ENCODE measurements at regions not wholly inside any gene's neighbourhood (a gene's known extent, or its start where the extent isn't known, plus 50 kb on each side); places are given as distances from the start of the nearest gene placed in this dataset.

GRCh38 chr7:152967958-152968357 is 208.4 kb downstream of the ACTR3B start:
- H3K4me1 ChIP-seq: peaks cover 24% of the 10 kb centered on the region
- in situ Hi-C loops (cut with MboI; ENCODE audit: low sequenced_read_pairs): no loop called here
- DNase-seq (ENCODE audit: low spot score in 2 of 2): peak; percentile 42 to 56
- H3K4me3 ChIP-seq: no peak overlapping the region
- H3K27me3 ChIP-seq (ENCODE audit: low read depth): no peaks in the 10 kb centered on the region
- no peaks in the 10 kb centered on the region for H3K36me3 ChIP-seq (replicated peaks)
- H3K9me3 ChIP-seq: peaks cover 18% of the 10 kb centered on the region

DNA sequence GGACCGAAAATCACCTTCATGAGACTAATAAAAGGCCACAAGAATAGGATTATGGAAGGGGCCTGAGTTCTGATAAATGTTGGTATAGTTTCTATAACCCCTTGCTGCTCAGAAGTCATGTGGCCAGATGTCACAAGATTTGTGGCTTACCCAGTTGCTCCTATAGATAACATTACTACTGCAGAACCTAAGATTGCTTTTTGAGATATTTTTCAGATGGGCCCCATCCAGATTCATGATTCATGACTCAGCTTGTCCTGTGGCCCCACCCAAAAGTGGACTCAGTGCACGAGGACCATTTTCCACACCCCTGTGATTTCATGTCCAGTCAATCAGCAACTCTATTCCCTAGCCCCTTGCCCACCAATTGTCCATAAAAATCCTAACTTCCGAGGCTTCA is 209.0 kb downstream of the ACTR3B start:
- H3K4me3 ChIP-seq: no peak overlapping the region
- peak; percentile 24 to 57 for DNase-seq (ENCODE audit: low spot score in 2 of 2)
- peaks cover 24% of the 10 kb centered on the region for H3K4me1 ChIP-seq
- in situ Hi-C loops (cut with MboI; ENCODE audit: low sequenced_read_pairs): no loop called here
- no peaks in the 10 kb centered on the region for H3K36me3 ChIP-seq (replicated peaks)
- H3K27me3 ChIP-seq (ENCODE audit: low read depth): no peaks in the 10 kb centered on the region
- peaks cover 18% of the 10 kb centered on the region for H3K9me3 ChIP-seq

- in situ Hi-C loops (cut with MboI; ENCODE audit: low sequenced_read_pairs): no loop called here
- H3K9me3 ChIP-seq: peaks cover 18% of the 10 kb centered on the region
Measured at GRCh38 chr7:152969335-152969734, 209.8 kb downstream of the ACTR3B start.

DNA sequence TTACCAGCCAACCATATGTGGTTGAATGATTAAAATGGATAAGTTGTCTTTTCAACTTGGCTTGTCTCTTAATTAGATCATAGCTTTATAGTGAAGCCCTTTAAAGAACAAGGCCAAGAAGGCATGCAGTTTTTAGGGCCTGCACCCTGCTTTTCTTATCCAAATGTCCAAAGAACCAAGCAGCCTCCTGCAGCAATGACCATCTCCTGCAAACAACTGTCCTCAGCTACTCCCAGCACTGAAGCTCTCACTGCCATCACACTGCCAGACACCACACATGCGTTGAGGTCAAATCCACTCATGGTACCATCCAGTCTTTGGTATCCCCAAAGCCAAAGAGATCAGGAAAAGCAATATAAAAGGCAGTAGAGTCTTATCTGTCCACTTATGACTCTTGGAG is 210.3 kb downstream of the ACTR3B start:
- Histone ChIP-seq H3K27me3 (ENCODE audit: low read depth) (no peaks in the 10 kb centered on the region), H3K4me1 (peaks cover 24% of the 10 kb centered on the region), H3K36me3 (replicated peaks) (no peaks in the 10 kb centered on the region), H3K9me3 (peaks cover 18% of the 10 kb centered on the region), H3K4me3 (no peak overlapping the region)
- peak in 1 of 2 experiments; percentile 53 for DNase-seq (ENCODE audit: low spot score in 2 of 2)
- in situ Hi-C loops (cut with MboI; ENCODE audit: low sequenced_read_pairs): no loop called here

More at GRCh38 chr7:152969335-152969734, 209.8 kb downstream of the ACTR3B start:
- Histone ChIP-seq H3K27me3 (ENCODE audit: low read depth) (no peaks in the 10 kb centered on the region), H3K36me3 (replicated peaks) (no peaks in the 10 kb centered on the region), H3K4me3 (no peak overlapping the region), H3K4me1 (peaks cover 24% of the 10 kb centered on the region)
- peak; percentile 21 to 99 for DNase-seq (ENCODE audit: low spot score in 2 of 2)

GRCh38 chr7:152970481-152970880 is 210.9 kb downstream of the ACTR3B start:
- peaks cover 24% of the 10 kb centered on the region for H3K4me1 ChIP-seq
- no peak overlapping the region for H3K4me3 ChIP-seq
- H3K9me3 ChIP-seq: peaks cover 18% of the 10 kb centered on the region
- DNase-seq (ENCODE audit: low spot score in 2 of 2): no peak
- in situ Hi-C loops (cut with MboI; ENCODE audit: low sequenced_read_pairs): no loop called here
- no peaks in the 10 kb centered on the region for H3K36me3 ChIP-seq (replicated peaks)
- no peaks in the 10 kb centered on the region for H3K27me3 ChIP-seq (ENCODE audit: low read depth)

GRCh38 chr7:152974577-152974976 is 215.0 kb downstream of the ACTR3B start:
- peaks cover 14% of the 10 kb centered on the region for H3K9me3 ChIP-seq

GRCh38 chr7:152975076-152975475 is 215.5 kb downstream of the ACTR3B start:
- in situ Hi-C loops (cut with MboI; ENCODE audit: low sequenced_read_pairs): no loop called here
- Histone ChIP-seq H3K4me3 (no peak overlapping the region), H3K4me1 (peaks cover 1% of the 10 kb centered on the region), H3K36me3 (replicated peaks) (no peaks in the 10 kb centered on the region), H3K27me3 (ENCODE audit: low read depth) (no peaks in the 10 kb centered on the region), H3K9me3 (peaks cover 14% of the 10 kb centered on the region)
- DNase-seq (ENCODE audit: low spot score in 2 of 2): no peak

More at GRCh38 chr7:152974577-152974976, 215.0 kb downstream of the ACTR3B start:
- H3K36me3 ChIP-seq (replicated peaks): no peaks in the 10 kb centered on the region
- H3K4me3 ChIP-seq: no peak overlapping the region
- peaks cover 6% of the 10 kb centered on the region for H3K4me1 ChIP-seq
- in situ Hi-C loops (cut with MboI; ENCODE audit: low sequenced_read_pairs): no loop called here
- no peak for DNase-seq (ENCODE audit: low spot score in 2 of 2)
- no peaks in the 10 kb centered on the region for H3K27me3 ChIP-seq (ENCODE audit: low read depth)

GRCh38 chr7:152979376-152979775 is 219.8 kb downstream of the ACTR3B start:
- H3K9me3 ChIP-seq: no peaks in the 10 kb centered on the region
- H3K4me1 ChIP-seq: no peaks in the 10 kb centered on the region
- H3K27me3 ChIP-seq (ENCODE audit: low read depth): no peaks in the 10 kb centered on the region
- in situ Hi-C loops (cut with MboI; ENCODE audit: low sequenced_read_pairs): no loop called here
- DNase-seq (ENCODE audit: low spot score in 2 of 2): no peak
- H3K4me3 ChIP-seq: no peak overlapping the region
- no peaks in the 10 kb centered on the region for H3K36me3 ChIP-seq (replicated peaks)

DNA sequence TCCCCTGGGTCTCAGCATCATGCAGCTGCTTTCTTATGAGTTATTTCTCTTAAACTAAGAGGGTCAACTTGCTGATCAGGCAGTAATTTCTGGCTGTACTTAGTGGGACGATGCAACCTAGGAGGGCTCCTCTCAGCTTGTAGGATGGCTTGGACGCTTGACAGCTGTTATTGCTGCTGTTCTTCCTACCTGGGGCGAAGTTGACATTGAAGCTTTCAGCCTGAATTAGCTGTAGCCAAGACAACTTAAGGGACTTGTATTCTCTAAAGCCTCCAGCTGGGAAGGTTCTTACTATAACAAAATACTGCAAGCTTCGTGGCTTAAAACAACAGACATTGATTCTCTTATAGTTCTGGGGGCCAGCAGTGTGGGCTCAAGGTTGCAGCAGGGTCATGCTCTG is 224.9 kb downstream of the ACTR3B start:
- H3K9me3 ChIP-seq: no peaks in the 10 kb centered on the region
- no peak for DNase-seq (ENCODE audit: low spot score in 2 of 2)
- no peak overlapping the region for H3K4me3 ChIP-seq
- H3K4me1 ChIP-seq: peaks cover 5% of the 10 kb centered on the region
- in situ Hi-C loops (cut with MboI; ENCODE audit: low sequenced_read_pairs): no loop called here
- H3K36me3 ChIP-seq (replicated peaks): no peaks in the 10 kb centered on the region
- H3K27me3 ChIP-seq (ENCODE audit: low read depth): no peaks in the 10 kb centered on the region

GRCh38 chr7:152986376-152986775 is 226.8 kb downstream of the ACTR3B start:
- Histone ChIP-seq H3K36me3 (replicated peaks) (no peaks in the 10 kb centered on the region), H3K4me3 (no peak overlapping the region), H3K27me3 (ENCODE audit: low read depth) (no peaks in the 10 kb centered on the region), H3K4me1 (peaks cover 16% of the 10 kb centered on the region), H3K9me3 (no peaks in the 10 kb centered on the region)
- DNase-seq (ENCODE audit: low spot score in 2 of 2): peak; percentile 13 to 36
- in situ Hi-C loops (cut with MboI; ENCODE audit: low sequenced_read_pairs): no loop called here

GRCh38 chr7:152987656-152988055 is 228.1 kb downstream of the ACTR3B start:
- Histone ChIP-seq H3K27me3 (ENCODE audit: low read depth) (no peaks in the 10 kb centered on the region), H3K36me3 (replicated peaks) (no peaks in the 10 kb centered on the region), H3K4me1 (peaks cover 16% of the 10 kb centered on the region), H3K9me3 (no peaks in the 10 kb centered on the region), H3K4me3 (no peak overlapping the region)
- in situ Hi-C loops (cut with MboI; ENCODE audit: low sequenced_read_pairs): no loop called here
- DNase-seq (ENCODE audit: low spot score in 2 of 2): no peak

DNA sequence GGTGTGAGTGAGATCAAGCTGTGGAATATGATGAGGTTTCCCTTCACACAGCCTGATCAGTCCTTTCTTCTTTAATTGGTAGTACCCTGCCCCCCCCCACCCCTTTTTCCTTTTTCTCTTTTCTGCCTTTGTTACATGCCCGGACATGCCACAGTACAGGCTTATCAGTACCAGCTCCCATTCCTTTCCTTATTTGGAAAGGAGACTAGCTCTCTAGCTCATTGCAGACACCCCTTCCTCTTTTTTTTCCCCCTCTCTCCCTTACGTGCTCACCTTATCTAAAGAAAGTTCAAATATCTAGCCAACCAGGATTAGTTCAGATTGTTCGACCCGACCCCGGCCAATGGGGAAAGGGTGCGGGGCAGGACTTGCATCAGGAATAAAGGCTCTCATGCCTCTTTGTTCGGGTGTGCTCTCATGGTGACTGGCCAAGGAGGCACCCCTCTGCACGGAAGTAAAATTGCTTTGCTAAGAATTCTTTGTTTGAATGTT is 230.4 kb downstream of the ACTR3B start:
- in situ Hi-C loops (cut with MboI; ENCODE audit: low sequenced_read_pairs): no loop called here
- peak; percentile 56 to 74 for DNase-seq (ENCODE audit: low spot score in 2 of 2)
- no peak overlapping the region for H3K4me3 ChIP-seq
- H3K9me3 ChIP-seq: no peaks in the 10 kb centered on the region
- H3K36me3 ChIP-seq (replicated peaks): no peaks in the 10 kb centered on the region
- H3K27me3 ChIP-seq (ENCODE audit: low read depth): no peaks in the 10 kb centered on the region
- H3K4me1 ChIP-seq: peaks cover 16% of the 10 kb centered on the region

DNA sequence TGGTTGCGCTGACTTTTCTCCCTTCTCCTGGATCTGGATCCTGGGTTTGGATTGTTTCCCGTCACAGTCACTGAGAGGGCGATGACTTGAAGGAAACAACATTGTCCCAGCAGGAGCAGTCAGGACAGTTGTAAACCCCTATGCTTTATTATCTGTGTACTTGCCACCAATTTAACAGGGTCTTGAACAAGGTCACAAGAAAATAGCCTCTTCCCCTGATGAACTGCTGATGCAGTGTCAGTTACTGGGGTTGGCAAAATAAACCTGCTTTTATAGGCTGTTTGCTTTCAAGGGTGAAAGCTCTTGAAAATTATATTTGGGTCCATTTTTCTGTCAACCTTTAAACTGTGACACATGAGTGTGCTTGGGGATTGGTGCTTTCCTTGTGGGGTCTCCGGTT is 238.9 kb downstream of the ACTR3B start:
- in situ Hi-C loops (cut with MboI; ENCODE audit: low sequenced_read_pairs): no loop called here
- Histone ChIP-seq H3K4me1 (no peaks in the 10 kb centered on the region), H3K36me3 (replicated peaks) (no peaks in the 10 kb centered on the region), H3K4me3 (no peak overlapping the region), H3K27me3 (ENCODE audit: low read depth) (no peaks in the 10 kb centered on the region), H3K9me3 (no peaks in the 10 kb centered on the region; the same call in 1 of the 2 replicates)
- no peak for DNase-seq (ENCODE audit: low spot score in 2 of 2)

DNA sequence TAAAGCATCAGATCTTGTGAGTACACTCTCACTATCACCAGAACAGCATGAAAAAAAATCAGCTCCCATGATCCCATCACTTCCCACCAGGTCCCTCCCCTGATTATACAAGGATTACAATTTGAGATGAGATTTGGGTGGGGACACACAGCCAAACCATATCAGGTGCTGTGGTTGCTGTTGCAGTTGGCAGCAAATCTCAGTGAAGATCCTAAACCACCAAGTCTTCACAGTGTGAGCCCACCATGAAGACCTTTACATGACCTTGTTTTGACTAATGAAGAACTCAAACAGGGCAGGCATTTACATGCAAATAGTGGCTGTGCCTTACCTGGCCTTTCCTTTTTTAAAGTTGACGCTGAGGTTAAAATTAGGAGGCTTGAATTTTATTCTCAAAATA is 242.6 kb downstream of the ACTR3B start:
- peaks cover 6% of the 10 kb centered on the region for H3K4me1 ChIP-seq
- no peaks in the 10 kb centered on the region for H3K27me3 ChIP-seq (ENCODE audit: low read depth)
- H3K4me3 ChIP-seq: no peak overlapping the region
- no peaks in the 10 kb centered on the region for H3K36me3 ChIP-seq (replicated peaks)
- H3K9me3 ChIP-seq: no peaks in the 10 kb centered on the region; the same call in 1 of the 2 replicates
- in situ Hi-C loops (cut with MboI; ENCODE audit: low sequenced_read_pairs): no loop called here
- no peak for DNase-seq (ENCODE audit: low spot score in 2 of 2)

DNA sequence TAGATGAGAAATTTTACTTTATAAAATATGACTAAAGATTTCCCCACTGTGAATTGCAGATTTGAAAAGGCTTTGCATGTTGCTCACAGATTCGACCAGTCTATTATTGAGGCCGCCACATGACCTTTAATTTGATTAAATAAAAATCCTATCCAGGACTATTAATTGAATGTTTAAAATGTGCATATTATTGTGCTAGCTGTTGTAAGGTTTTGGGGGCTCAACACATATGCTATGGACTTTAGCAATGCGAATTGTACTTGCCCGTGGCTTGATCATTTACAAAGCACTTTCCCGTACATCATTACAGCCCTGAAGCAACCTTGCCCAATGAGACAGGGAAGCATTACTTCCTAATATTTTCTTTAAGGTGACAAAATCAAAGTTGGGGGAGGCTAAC is 243.0 kb downstream of the ACTR3B start:
- DNase-seq (ENCODE audit: low spot score in 2 of 2): no peak
- Histone ChIP-seq H3K4me3 (no peak overlapping the region), H3K4me1 (peaks cover 6% of the 10 kb centered on the region), H3K36me3 (replicated peaks) (no peaks in the 10 kb centered on the region), H3K27me3 (ENCODE audit: low read depth) (no peaks in the 10 kb centered on the region), H3K9me3 (no peaks in the 10 kb centered on the region; the same call in 1 of the 2 replicates)
- in situ Hi-C loops (cut with MboI; ENCODE audit: low sequenced_read_pairs): no loop called here

Data from HAP-1 (cell line).